Esophagus squamous epithelium (tissue), 4 donors: ENCODE measurements at regions not wholly inside any gene's neighbourhood (a gene's known extent, or its start where the extent isn't known, plus 50 kb on each side); places are given as distances from the start of the nearest gene placed in this dataset.

ENCODE experiments used
- CTCF ChIP-seq, 6 experiments: fragments of 450-650 bp in 4 of 6; fragments of 200-600 bp in 2 of 6; sonication (generic) in 2 of 6; IDR thresholded peaks; one replicate each; pipeline ENCODE4 v1.5.1; 2016 to 2019; ENCODE audit warnings: antibody characterized with exemption in 6 of 6, mild to moderate bottlenecking in 4 of 6, moderate library complexity in 4 of 6
- POLR2A ChIP-seq, 4 donors: fragments of 450-650 bp; IDR thresholded peaks; one replicate each; pipeline ENCODE4 v1.6.1; 2017; ENCODE audit warnings: antibody characterized with exemption in 4 of 4, mild to moderate bottlenecking in 4 of 4, moderate library complexity in 3 of 4

DNA sequence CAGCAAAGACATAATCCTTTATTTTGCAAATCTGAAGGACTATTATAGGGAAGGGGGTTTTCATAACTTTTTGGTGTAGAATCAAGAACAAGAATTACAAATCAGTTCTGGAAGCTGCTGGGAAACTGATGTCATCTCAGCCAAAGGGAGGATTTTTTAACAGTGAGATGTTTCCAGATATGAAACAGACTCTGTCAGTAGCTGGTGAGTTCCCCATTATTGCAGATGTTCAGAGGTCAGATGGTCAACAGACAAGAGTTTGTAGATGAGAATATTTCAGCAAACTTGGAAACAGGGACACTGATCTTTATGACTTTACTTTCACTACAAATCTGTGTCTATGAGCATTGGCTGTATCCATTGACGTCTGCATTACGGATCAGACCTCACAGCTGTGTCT, 71.9 kb upstream of the LPP start:
- TF ChIP-seq POLR2A (IDR thresholded peaks at IDR 0.05) (no peak), CTCF (IDR thresholded peaks at IDR 0.05) (no peak)
